Lower leg skin (tissue), 3 donors: ENCODE measurements at regions not wholly inside any gene's neighbourhood (a gene's known extent, or its start where the extent isn't known, plus 50 kb on each side); places are given as distances from the start of the nearest gene placed in this dataset.

Source experiments
- POLR2A ChIP-seq, 2 donors: fragments of 450-650 bp; IDR thresholded peaks; one replicate each; pipeline ENCODE4 v1.6.1; 2016 to 2017; ENCODE audit warnings: antibody characterized with exemption in 2 of 2, mild to moderate bottlenecking in 1 of 2, moderate library complexity in 1 of 2
- TF ChIP-seq, protein P1 (sequence below), 3 donors: fragments of 450-650 bp; IDR thresholded peaks; one replicate each; pipeline ENCODE4 v1.5.1; 2016; ENCODE audit warnings: antibody characterized with exemption in 3 of 3, mild to moderate bottlenecking in 3 of 3, moderate library complexity in 2 of 3

DNA sequence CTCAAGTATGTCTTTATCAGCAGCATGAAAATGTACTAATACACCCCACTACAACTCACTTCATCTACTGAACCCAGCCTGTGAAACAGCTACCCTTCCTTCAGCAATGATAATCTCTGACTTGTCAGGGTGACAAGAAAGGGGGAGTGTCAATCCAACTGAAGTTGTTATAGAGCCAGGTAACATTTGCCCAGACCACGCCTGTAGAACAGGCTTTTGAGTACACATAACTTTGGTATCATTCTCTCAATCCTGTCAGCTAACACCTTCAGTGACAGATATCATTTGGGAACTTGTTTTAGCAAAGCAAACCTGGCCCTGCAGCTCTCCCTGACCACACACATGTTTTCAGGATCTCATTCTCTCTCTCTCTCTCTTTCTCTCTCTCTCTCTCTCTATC lies 592.2 kb downstream of the SMARCA1 start:
- TF ChIP-seq, protein P1, sequence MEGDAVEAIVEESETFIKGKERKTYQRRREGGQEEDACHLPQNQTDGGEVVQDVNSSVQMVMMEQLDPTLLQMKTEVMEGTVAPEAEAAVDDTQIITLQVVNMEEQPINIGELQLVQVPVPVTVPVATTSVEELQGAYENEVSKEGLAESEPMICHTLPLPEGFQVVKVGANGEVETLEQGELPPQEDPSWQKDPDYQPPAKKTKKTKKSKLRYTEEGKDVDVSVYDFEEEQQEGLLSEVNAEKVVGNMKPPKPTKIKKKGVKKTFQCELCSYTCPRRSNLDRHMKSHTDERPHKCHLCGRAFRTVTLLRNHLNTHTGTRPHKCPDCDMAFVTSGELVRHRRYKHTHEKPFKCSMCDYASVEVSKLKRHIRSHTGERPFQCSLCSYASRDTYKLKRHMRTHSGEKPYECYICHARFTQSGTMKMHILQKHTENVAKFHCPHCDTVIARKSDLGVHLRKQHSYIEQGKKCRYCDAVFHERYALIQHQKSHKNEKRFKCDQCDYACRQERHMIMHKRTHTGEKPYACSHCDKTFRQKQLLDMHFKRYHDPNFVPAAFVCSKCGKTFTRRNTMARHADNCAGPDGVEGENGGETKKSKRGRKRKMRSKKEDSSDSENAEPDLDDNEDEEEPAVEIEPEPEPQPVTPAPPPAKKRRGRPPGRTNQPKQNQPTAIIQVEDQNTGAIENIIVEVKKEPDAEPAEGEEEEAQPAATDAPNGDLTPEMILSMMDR (IDR thresholded peaks at IDR 0.05): no peak
- TF ChIP-seq POLR2A (IDR thresholded peaks at IDR 0.05): no peak
